ENCODE measurements at regions not wholly inside any gene's neighbourhood (a gene's known extent, or its start where the extent isn't known, plus 50 kb on each side); places are given as distances from the start of the nearest gene placed in this dataset.

DNA sequence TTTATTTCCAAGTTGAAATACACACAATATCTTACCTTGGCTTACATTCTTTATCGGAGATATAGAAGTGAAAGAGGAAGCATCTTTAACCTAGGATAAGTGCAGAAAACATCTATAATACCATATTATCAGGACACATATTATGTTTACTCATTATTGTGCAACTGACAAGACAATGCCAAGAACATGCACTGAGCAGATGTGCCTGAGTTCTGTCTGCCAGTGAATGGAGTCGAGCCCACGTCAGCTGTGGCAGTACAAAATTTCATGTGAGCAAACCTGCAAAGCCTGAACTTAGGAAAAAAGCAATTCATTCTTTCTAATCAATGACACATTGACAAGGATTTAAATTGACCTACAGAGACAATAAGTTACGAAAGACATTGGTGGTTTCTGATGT, 154.4 kb downstream of the AXIN2 start:
- H3K36me3 ChIP-seq (ENCODE audit: insufficient read depth), result no peaks in the 10 kb centered on the region
- H3K9me2 ChIP-seq (ENCODE audit: insufficient read depth), result no peaks in the 10 kb centered on the region
- Mint-ChIP-seq H3K27ac (no peak overlapping the region), H3K4me1 (peaks cover 5% of the 10 kb centered on the region; the same call in 1 of the 3 replicates), H3K27me3 (ENCODE audit: insufficient read depth, low read depth, poor library complexity) (peaks cover 2% of the 10 kb centered on the region), H3K36me3 (ENCODE audit: low read depth) (no peaks in the 10 kb centered on the region), H3K4me3 (no peak overlapping the region), H3K9me3 (no peaks in the 10 kb centered on the region)
- H3K4me3 ChIP-seq, result no peak overlapping the region
- TF ChIP-seq, protein P1, sequence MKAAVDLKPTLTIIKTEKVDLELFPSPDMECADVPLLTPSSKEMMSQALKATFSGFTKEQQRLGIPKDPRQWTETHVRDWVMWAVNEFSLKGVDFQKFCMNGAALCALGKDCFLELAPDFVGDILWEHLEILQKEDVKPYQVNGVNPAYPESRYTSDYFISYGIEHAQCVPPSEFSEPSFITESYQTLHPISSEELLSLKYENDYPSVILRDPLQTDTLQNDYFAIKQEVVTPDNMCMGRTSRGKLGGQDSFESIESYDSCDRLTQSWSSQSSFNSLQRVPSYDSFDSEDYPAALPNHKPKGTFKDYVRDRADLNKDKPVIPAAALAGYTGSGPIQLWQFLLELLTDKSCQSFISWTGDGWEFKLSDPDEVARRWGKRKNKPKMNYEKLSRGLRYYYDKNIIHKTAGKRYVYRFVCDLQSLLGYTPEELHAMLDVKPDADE (IDR thresholded peaks at IDR 0.05), result no peak
- TF ChIP-seq EZH2 (IDR thresholded peaks at IDR 0.05; ENCODE audit: low read depth, unreplicated experiment), result no peak
- TF ChIP-seq, protein P2, sequence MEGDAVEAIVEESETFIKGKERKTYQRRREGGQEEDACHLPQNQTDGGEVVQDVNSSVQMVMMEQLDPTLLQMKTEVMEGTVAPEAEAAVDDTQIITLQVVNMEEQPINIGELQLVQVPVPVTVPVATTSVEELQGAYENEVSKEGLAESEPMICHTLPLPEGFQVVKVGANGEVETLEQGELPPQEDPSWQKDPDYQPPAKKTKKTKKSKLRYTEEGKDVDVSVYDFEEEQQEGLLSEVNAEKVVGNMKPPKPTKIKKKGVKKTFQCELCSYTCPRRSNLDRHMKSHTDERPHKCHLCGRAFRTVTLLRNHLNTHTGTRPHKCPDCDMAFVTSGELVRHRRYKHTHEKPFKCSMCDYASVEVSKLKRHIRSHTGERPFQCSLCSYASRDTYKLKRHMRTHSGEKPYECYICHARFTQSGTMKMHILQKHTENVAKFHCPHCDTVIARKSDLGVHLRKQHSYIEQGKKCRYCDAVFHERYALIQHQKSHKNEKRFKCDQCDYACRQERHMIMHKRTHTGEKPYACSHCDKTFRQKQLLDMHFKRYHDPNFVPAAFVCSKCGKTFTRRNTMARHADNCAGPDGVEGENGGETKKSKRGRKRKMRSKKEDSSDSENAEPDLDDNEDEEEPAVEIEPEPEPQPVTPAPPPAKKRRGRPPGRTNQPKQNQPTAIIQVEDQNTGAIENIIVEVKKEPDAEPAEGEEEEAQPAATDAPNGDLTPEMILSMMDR (conservative IDR thresholded peaks at IDR 0.05; ENCODE audit: low read depth in 2 of 2), result no peak
- no peak for TF ChIP-seq STAT1 (IDR thresholded peaks at IDR 0.05; ENCODE audit: unreplicated experiment)
- TF ChIP-seq CREB1 (CRISPR knock-in tag; IDR thresholded peaks at IDR 0.05; ENCODE audit: low read depth), result no peak
- TF ChIP-seq JUNB (IDR thresholded peaks at IDR 0.05; ENCODE audit: unreplicated experiment), result no peak
- TF ChIP-seq, protein P3, sequence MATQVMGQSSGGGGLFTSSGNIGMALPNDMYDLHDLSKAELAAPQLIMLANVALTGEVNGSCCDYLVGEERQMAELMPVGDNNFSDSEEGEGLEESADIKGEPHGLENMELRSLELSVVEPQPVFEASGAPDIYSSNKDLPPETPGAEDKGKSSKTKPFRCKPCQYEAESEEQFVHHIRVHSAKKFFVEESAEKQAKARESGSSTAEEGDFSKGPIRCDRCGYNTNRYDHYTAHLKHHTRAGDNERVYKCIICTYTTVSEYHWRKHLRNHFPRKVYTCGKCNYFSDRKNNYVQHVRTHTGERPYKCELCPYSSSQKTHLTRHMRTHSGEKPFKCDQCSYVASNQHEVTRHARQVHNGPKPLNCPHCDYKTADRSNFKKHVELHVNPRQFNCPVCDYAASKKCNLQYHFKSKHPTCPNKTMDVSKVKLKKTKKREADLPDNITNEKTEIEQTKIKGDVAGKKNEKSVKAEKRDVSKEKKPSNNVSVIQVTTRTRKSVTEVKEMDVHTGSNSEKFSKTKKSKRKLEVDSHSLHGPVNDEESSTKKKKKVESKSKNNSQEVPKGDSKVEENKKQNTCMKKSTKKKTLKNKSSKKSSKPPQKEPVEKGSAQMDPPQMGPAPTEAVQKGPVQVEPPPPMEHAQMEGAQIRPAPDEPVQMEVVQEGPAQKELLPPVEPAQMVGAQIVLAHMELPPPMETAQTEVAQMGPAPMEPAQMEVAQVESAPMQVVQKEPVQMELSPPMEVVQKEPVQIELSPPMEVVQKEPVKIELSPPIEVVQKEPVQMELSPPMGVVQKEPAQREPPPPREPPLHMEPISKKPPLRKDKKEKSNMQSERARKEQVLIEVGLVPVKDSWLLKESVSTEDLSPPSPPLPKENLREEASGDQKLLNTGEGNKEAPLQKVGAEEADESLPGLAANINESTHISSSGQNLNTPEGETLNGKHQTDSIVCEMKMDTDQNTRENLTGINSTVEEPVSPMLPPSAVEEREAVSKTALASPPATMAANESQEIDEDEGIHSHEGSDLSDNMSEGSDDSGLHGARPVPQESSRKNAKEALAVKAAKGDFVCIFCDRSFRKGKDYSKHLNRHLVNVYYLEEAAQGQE (IDR thresholded peaks at IDR 0.05; ENCODE audit: unreplicated experiment), result no peak
- no peak for TF ChIP-seq NANOG (IDR thresholded peaks at IDR 0.05; ENCODE audit: borderline replicate concordance)
- TF ChIP-seq, protein P4, sequence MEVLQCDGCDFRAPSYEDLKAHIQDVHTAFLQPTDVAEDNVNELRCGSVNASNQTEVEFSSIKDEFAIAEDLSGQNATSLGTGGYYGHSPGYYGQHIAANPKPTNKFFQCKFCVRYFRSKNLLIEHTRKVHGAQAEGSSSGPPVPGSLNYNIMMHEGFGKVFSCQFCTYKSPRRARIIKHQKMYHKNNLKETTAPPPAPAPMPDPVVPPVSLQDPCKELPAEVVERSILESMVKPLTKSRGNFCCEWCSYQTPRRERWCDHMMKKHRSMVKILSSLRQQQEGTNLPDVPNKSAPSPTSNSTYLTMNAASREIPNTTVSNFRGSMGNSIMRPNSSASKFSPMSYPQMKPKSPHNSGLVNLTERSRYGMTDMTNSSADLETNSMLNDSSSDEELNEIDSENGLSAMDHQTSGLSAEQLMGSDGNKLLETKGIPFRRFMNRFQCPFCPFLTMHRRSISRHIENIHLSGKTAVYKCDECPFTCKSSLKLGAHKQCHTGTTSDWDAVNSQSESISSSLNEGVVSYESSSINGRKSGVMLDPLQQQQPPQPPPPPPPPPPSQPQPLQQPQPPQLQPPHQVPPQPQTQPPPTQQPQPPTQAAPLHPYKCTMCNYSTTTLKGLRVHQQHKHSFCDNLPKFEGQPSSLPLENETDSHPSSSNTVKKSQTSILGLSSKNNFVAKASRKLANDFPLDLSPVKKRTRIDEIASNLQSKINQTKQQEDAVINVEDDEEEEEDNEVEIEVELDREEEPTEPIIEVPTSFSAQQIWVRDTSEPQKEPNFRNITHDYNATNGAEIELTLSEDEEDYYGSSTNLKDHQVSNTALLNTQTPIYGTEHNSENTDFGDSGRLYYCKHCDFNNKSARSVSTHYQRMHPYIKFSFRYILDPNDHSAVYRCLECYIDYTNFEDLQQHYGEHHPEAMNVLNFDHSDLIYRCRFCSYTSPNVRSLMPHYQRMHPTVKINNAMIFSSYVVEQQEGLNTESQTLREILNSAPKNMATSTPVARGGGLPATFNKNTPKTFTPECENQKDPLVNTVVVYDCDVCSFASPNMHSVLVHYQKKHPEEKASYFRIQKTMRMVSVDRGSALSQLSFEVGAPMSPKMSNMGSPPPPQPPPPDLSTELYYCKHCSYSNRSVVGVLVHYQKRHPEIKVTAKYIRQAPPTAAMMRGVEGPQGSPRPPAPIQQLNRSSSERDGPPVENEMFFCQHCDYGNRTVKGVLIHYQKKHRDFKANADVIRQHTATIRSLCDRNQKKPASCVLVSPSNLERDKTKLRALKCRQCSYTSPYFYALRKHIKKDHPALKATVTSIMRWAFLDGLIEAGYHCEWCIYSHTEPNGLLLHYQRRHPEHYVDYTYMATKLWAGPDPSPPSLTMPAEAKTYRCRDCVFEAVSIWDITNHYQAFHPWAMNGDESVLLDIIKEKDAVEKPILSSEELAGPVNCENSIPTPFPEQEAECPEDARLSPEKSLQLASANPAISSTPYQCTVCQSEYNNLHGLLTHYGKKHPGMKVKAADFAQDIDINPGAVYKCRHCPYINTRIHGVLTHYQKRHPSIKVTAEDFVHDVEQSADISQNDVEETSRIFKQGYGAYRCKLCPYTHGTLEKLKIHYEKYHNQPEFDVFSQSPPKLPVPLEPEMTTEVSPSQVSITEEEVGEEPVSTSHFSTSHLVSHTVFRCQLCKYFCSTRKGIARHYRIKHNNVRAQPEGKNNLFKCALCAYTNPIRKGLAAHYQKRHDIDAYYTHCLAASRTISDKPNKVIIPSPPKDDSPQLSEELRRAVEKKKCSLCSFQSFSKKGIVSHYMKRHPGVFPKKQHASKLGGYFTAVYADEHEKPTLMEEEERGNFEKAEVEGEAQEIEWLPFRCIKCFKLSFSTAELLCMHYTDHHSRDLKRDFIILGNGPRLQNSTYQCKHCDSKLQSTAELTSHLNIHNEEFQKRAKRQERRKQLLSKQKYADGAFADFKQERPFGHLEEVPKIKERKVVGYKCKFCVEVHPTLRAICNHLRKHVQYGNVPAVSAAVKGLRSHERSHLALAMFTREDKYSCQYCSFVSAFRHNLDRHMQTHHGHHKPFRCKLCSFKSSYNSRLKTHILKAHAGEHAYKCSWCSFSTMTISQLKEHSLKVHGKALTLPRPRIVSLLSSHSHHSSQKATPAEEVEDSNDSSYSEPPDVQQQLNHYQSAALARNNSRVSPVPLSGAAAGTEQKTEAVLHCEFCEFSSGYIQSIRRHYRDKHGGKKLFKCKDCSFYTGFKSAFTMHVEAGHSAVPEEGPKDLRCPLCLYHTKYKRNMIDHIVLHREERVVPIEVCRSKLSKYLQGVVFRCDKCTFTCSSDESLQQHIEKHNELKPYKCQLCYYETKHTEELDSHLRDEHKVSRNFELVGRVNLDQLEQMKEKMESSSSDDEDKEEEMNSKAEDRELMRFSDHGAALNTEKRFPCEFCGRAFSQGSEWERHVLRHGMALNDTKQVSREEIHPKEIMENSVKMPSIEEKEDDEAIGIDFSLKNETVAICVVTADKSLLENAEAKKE (CRISPR knock-in tag; IDR thresholded peaks at IDR 0.05), result no peak
- TF ChIP-seq EZH2phosphoT487 (IDR thresholded peaks at IDR 0.05; ENCODE audit: unreplicated experiment), result no peak
- TF ChIP-seq ZNF114 (CRISPR knock-in tag; IDR thresholded peaks at IDR 0.05), result no peak
- TF ChIP-seq POLR2AphosphoS5 (IDR thresholded peaks at IDR 0.05; ENCODE audit: low read depth), result no peak
- no peak for TF ChIP-seq ZNF331 (CRISPR knock-in tag; IDR thresholded peaks at IDR 0.05; ENCODE audit: low read depth)
- H4K20me1 ChIP-seq (replicated peaks; ENCODE audit: insufficient read depth), result no peaks in the 10 kb centered on the region
- no peak for DNase-seq (ENCODE audit: low spot score)
- H2AFZ ChIP-seq, result no peak overlapping the region; the same call in 1 of the 2 replicates
- no peaks in the 10 kb centered on the region for H3K27me3 ChIP-seq (ENCODE audit: insufficient read depth)
- no peak for ATAC-seq
- H3K4me1 ChIP-seq (ENCODE audit: insufficient read depth), result no peaks in the 10 kb centered on the region
- no peak overlapping the region for H3K27ac ChIP-seq (ENCODE audit: low read depth)
- H3K79me2 ChIP-seq (replicated peaks; ENCODE audit: insufficient read depth), result no peaks in the 10 kb centered on the region
- no peaks in the 10 kb centered on the region for H3F3A ChIP-seq (replicated peaks; ENCODE audit: low read depth)
- H3K4me2 ChIP-seq, result no peak overlapping the region
